PC-9 (cell line): ENCODE measurements at regions not wholly inside any gene's neighbourhood (a gene's known extent, or its start where the extent isn't known, plus 50 kb on each side); places are given as distances from the start of the nearest gene placed in this dataset.

ENCODE experiments used
- BruUV-seq: library from RNA; stranded (reverse); fragments of 400-500 nt; replicated peaks from 2 replicates; lab custom pipeline; 2021; lab: Mats Ljungman, UMichigan
- CTCF ChIA-PET: fragments of 300-600 bp; sonication (Branson Sonifier 250); formaldehyde crosslinking; loops from one replicate; lab custom pipeline; 2022; ENCODE audit warnings: antibody characterized with exemption; lab: Charles Lee
- POLR2A ChIA-PET: fragments of 300-600 bp; sonication (Branson Sonifier 250); formaldehyde crosslinking; loops from one replicate; lab custom pipeline; 2022; ENCODE audit warnings: antibody characterized with exemption; ENCODE audit not compliant: unreplicated experiment; lab: Charles Lee
- DNase-seq, 2 experiments: peaks; one replicate each; pipeline versions ENCODE4 v3.0.0 to v3.0.0-alpha.2; 2015 to 2022; ENCODE audit warnings: mixed read lengths in 1 of 2
- H2AFZ ChIP-seq: fragments of 200-600 bp; sonication (generic); 2 replicates; pipeline ENCODE4 v1.8.1; 2017; ENCODE audit warnings: antibody characterized with exemption
- H3F3A ChIP-seq: fragments of 200-600 bp; sonication (generic); 2 replicates; pipeline ENCODE4 v1.8.1; 2017; ENCODE audit warnings: antibody characterized with exemption, mild to moderate bottlenecking, low read depth; ENCODE audit not compliant: insufficient read depth
- H3K27ac ChIP-seq: fragments of 200-600 bp; sonication (generic); 2 replicates; pipeline ENCODE4 v1.6.1; 2016; ENCODE audit warnings: mixed run types
- H3K27me3 ChIP-seq: fragments of 200-600 bp; sonication (generic); 2 replicates; pipeline ENCODE4 v1.6.1; 2016; ENCODE audit warnings: low read depth, mixed run types; ENCODE audit not compliant: insufficient read depth
- H3K36me3 ChIP-seq: fragments of 200-600 bp; sonication (generic); 2 replicates; pipeline ENCODE4 v1.6.1; 2016; ENCODE audit warnings: low read depth, mixed run types
- H3K4me1 ChIP-seq: fragments of 200-600 bp; sonication (generic); replicated peaks from 2 replicates; pipeline ENCODE4 v1.6.1; 2016; ENCODE audit warnings: mixed run types; ENCODE audit not compliant: insufficient read depth
- H3K4me2 ChIP-seq: fragments of 200-600 bp; sonication (generic); 2 replicates; pipeline ENCODE4 v1.6.1; 2017; ENCODE audit warnings: mixed run types
- H3K4me3 ChIP-seq: fragments of 200-600 bp; sonication (generic); 2 replicates; pipeline ENCODE4 v1.6.1; 2016; ENCODE audit warnings: mixed run types
- H3K79me2 ChIP-seq: fragments of 200-600 bp; sonication (generic); 2 replicates; pipeline ENCODE4 v1.6.1; 2017; ENCODE audit warnings: low read depth, mixed run types
- H3K9me2 ChIP-seq: fragments of 200-600 bp; sonication (generic); 2 replicates; pipeline ENCODE4 v1.8.1; 2017; ENCODE audit warnings: mild to moderate bottlenecking; ENCODE audit not compliant: insufficient read depth
- H3K9me3 ChIP-seq: fragments of 200-600 bp; sonication (generic); 2 replicates; pipeline ENCODE4 v1.8.1; 2016; ENCODE audit warnings: low read depth; ENCODE audit not compliant: insufficient read depth
- H4K20me1 ChIP-seq: fragments of 200-600 bp; sonication (generic); 2 replicates; pipeline ENCODE4 v1.8.1; 2017; ENCODE audit not compliant: insufficient read depth
- CTCF ChIP-seq: fragments of 200-600 bp; sonication (generic); conservative IDR thresholded peaks from 2 replicates; pipeline ENCODE4 v1.6.1; 2017; ENCODE audit warnings: mixed run types, antibody characterized with exemption, mild to moderate bottlenecking, moderate library complexity
- EZH2 ChIP-seq: fragments of 200-600 bp; sonication (generic); IDR thresholded peaks from 2 replicates; pipeline ENCODE4 v1.8.0; 2017; ENCODE audit warnings: antibody characterized with exemption, low read depth
- intact Hi-C: fragments of 100-400 bp; cut with micrococcal nuclease; formaldehyde crosslinking; loops from one replicate; pipeline ENCODE4 v1.10.0; 2022; ENCODE audit not compliant: unreplicated experiment

DNA sequence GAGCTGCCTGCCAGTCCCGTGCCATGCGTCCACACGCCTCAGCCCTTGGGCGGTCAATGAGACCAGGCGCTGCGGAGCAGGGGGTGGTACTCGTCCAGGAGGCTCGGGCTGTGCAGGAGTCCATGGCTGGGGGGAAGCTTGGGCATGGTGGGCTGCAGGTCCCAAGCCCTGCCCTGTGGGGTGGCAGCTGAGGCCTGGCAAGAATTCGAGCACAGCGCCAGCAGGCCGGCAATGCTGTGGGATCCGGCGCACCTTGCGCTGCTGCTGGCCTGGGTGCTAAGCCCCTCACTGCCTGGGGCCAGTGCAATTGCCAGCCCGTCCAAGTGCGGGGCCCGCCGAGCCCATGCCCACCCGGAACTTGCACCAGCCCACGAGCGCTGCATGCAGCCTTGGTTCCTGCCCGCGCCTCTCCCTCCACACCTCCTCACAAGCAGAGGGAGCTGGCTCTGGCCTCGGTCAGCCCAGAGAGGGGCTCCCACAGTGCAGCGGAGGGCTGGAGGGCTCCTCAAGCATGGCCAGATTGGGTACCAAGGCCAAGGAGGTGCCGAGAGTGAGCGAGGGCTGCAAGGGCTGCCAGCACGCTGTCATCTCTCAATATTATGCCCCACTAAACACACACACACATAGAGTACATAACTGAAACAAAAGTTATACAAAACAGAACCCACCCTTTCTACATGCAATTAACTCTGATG, 307.7 kb downstream of the LMO4 start:
- ChIA-PET CTCF (no interaction called here), POLR2A (no interaction called here)
- H3K36me3 ChIP-seq: no peaks in the 10 kb centered on the region
- H3F3A ChIP-seq: 0 out of 2 replicates have a peak, but pooled peaks cover 4% of the 10 kb centered on the region
- no peaks in the 10 kb centered on the region for H3K9me2 ChIP-seq
- no peaks in the 10 kb centered on the region for H3K27me3 ChIP-seq
- no TSS peak for BruUV-seq
- H3K4me1 ChIP-seq: no peaks in the 10 kb centered on the region
- no peaks in the 10 kb centered on the region for H3K9me3 ChIP-seq
- intact Hi-C loops: no loop called here
- no peaks in the 10 kb centered on the region for H4K20me1 ChIP-seq
- H2AFZ ChIP-seq: no peak overlapping the region
- H3K4me2 ChIP-seq: no peak overlapping the region
- no peaks in the 10 kb centered on the region for H3K79me2 ChIP-seq
- H3K27ac ChIP-seq: no peak overlapping the region
- TF ChIP-seq EZH2 (no peak), CTCF (no peak)
- H3K4me3 ChIP-seq: no peak overlapping the region
- no peak for DNase-seq

GRCh38 chr1:87638636-87639035, 310.0 kb downstream of the LMO4 start:
- H3K4me1 ChIP-seq: peaks cover under 1% of the 10 kb centered on the region; the same call in 1 of the 2 replicates
- intact Hi-C loops: no loop called here
- H3F3A ChIP-seq: no peaks in the 10 kb centered on the region
- no peak overlapping the region for H3K4me3 ChIP-seq
- H3K9me3 ChIP-seq: no peaks in the 10 kb centered on the region
- BruUV-seq: no TSS peak
- H3K27ac ChIP-seq: no peak overlapping the region
- CTCF ChIA-PET: no interaction called here
- DNase-seq: no peak
- POLR2A ChIA-PET: no interaction called here
- H3K4me2 ChIP-seq: no peak overlapping the region
- no peaks in the 10 kb centered on the region for H3K9me2 ChIP-seq
- no peak overlapping the region for H2AFZ ChIP-seq
- no peaks in the 10 kb centered on the region for H3K27me3 ChIP-seq
- TF ChIP-seq EZH2: no peak
- no peak for TF ChIP-seq CTCF
- H3K36me3 ChIP-seq: no peaks in the 10 kb centered on the region
- H4K20me1 ChIP-seq: no peaks in the 10 kb centered on the region
- no peaks in the 10 kb centered on the region for H3K79me2 ChIP-seq

- H3K4me2 ChIP-seq: no peak overlapping the region
- no peaks in the 10 kb centered on the region for H3K79me2 ChIP-seq
- TF ChIP-seq EZH2: no peak
- no peak for TF ChIP-seq CTCF
- H3K27ac ChIP-seq: no peak overlapping the region
- ChIA-PET CTCF (no interaction called here), POLR2A (no interaction called here)
- no TSS peak for BruUV-seq
- H3K36me3 ChIP-seq: no peaks in the 10 kb centered on the region
- intact Hi-C loops: no loop called here
- no peaks in the 10 kb centered on the region for H3K9me2 ChIP-seq
- DNase-seq: no peak
- H3K4me3 ChIP-seq: no peak overlapping the region
- no peaks in the 10 kb centered on the region for H3K9me3 ChIP-seq
- H2AFZ ChIP-seq: no peak overlapping the region; the same call in 1 of the 2 replicates
- peaks cover 15% of the 10 kb centered on the region; the same call in 1 of the 2 replicates for H3K4me1 ChIP-seq
- no peaks in the 10 kb centered on the region for H4K20me1 ChIP-seq
- H3F3A ChIP-seq: no peaks in the 10 kb centered on the region
- H3K27me3 ChIP-seq: no peaks in the 10 kb centered on the region
Measured at GRCh38 chr1:87641996-87642395, 313.3 kb downstream of the LMO4 start.
